T-helper 9 cell (primary cell): ENCODE measurements at regions not wholly inside any gene's neighbourhood (a gene's known extent, or its start where the extent isn't known, plus 50 kb on each side); places are given as distances from the start of the nearest gene placed in this dataset.

Source experiments
- DNase-seq: peaks from one replicate; pipeline ENCODE4 v3.0.0-alpha.2; 2020

GRCh38 chr10:3478153-3478552 is 305.6 kb upstream of the PITRM1 start:
- no peak for DNase-seq

DNA sequence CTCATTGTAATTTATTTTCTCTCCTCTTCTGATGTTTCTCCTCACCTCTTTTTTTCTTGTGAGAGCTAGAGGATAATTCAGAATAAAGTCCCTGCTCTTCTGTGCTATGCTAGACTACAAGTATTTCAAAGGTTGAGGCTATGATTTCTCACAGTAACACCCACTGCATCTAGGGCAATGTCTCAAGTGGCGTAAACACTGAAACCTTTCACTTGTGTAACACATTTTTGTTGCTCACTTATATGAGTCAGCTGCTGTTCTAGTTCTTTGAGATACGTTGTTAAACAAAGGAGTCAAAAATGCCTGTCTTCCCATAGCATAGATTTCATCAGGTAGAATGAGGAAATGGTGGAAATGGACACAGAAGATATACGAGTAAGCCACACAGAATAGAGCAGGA is 305.1 kb upstream of the PITRM1 start:
- no peak for DNase-seq

DNA sequence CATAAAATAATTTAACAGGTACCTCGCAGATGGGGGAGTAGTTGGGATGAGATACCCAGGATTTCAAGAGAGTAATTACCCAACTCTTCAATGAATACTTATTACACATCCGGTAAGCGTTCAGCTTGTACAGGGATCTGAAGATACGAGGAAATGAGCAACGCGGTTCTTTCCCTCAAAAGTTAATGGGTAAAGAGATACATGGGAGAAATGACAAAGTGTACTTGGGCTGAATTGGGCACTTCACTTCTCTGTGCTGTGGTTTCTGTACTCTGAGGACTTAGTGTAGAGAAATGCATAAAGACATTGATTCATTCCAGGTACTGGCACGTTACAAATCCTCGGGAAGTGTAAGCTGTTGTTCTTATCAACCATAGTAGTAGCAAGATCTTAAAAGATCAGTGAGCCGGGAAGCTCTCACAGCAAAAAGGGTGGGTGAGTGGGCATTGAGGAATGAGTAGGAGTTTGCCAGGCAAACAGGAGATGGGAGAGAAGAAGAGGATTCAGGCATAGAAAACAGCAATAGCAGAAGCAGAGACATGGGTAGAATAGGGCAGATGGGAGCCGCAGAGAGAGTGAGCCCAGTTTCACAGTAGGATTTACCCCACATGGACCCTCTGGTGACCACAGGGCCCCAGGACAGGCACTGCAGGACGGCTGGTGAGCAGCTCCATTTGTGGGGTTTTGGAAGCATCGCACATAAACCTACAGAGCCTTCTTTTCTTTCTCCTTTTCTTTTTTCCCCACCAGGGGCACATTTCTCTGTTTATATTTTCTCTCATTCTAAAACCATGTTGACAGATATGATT is 304.3 kb upstream of the PITRM1 start:
- no peak for DNase-seq

GRCh38 chr10:3476186-3476585 is 303.6 kb upstream of the PITRM1 start:
- DNase-seq: no peak

- DNase-seq: no peak
These were observed 302.8 kb upstream of the PITRM1 start for GRCh38 chr10:3475367-3475766.

DNA sequence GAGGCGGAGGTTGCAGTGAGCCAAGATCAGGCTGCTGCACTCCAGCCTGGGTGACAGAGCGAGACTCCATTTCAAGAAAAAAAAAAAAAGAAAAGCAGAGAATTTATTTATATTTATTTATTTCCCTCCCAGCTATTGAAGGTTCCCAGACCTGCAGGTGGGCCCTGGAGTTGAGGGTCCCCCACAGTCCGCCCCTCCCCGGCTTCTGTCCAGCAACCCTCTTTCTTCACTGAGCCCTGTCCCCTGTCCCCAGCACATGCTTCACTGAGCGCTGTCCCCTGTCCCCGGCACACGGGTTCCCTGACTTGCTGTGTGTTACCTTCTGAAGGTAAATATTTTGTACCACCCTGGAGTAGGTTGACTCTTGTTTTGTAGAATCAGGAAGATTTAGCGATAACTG is 301.7 kb upstream of the PITRM1 start:
- no peak for DNase-seq

- DNase-seq: no peak
These were observed 300.7 kb upstream of the PITRM1 start for GRCh38 chr10:3473271-3473670.

DNA sequence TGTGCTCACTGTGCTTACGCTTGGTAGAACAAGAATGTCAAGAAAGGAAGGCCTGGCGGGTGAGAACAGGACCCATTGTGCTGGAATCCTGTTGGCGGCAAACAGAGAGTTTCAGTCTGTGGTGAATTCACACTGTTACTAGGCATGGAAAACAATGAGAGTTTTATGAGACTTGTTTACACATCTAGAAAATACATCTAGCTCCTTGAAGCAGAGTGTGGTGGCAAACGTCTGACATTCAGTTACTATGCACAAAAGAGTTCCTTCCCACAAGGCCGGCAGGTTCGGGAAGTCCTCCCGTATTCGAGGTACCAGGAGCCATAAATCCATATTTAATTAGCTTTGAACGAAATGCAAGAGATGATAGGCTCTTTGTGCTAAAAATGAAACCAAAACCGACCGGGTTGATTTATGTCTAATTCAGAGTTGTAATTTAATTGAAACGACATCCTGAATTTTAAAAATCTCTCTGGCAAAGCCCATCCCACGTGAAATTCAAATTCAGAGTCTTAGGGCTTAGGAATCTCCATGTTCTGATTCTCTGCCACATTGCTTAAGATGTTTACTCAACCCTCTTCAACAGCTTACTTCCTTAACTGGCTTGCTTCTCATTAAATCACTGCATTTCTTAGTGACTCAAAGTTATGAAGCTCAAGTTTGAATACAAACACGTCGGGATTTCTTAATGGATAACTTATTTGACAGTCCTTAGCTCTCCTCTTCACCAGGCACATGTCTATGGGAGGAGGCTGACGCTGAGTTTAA is 299.9 kb upstream of the PITRM1 start:
- no peak for DNase-seq

- no peak for DNase-seq
These were observed 299.3 kb upstream of the PITRM1 start for GRCh38 chr10:3471927-3472286.

- DNase-seq: no peak
These were observed 298.9 kb upstream of the PITRM1 start for GRCh38 chr10:3471472-3471871.

- DNase-seq: no peak
These were observed 297.6 kb upstream of the PITRM1 start for GRCh38 chr10:3470191-3470590.

GRCh38 chr10:3469639-3470020 is 297.0 kb upstream of the PITRM1 start:
- DNase-seq: no peak

DNA sequence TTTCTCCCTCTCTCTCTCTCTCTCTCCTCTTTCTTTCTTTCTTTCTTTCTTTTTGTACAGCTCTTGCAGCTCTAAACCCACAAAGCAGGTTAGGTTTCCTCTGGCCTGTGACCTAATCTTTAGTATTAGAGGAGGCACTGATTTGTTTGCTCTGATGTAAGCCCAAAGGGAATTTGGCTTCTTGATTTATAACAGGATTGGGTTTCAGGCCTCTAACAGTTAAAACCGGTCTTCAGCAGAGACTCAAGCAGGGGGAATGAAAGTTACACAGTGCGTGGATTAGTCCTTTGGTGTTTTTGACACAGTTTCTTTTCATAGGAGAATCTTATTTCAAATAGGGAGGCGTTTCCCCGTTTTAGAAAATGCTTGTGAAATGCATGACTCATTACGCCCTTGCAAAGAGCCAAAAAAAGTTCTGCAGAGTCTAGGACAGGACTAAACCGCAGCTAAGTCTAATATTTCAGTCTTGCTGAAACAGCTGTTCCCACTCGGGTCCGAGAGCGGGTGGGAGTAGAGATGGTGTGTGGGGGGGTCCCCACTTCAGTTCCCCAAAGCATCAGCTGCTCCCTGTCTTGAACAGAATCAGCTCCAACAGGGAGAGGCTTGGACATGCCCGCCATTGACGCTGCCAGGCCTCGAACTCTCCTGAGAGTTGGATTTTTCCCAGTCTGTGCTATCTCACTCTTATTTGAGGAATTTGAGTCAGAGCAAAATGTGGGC is 296.5 kb upstream of the PITRM1 start:
- DNase-seq: no peak

DNA sequence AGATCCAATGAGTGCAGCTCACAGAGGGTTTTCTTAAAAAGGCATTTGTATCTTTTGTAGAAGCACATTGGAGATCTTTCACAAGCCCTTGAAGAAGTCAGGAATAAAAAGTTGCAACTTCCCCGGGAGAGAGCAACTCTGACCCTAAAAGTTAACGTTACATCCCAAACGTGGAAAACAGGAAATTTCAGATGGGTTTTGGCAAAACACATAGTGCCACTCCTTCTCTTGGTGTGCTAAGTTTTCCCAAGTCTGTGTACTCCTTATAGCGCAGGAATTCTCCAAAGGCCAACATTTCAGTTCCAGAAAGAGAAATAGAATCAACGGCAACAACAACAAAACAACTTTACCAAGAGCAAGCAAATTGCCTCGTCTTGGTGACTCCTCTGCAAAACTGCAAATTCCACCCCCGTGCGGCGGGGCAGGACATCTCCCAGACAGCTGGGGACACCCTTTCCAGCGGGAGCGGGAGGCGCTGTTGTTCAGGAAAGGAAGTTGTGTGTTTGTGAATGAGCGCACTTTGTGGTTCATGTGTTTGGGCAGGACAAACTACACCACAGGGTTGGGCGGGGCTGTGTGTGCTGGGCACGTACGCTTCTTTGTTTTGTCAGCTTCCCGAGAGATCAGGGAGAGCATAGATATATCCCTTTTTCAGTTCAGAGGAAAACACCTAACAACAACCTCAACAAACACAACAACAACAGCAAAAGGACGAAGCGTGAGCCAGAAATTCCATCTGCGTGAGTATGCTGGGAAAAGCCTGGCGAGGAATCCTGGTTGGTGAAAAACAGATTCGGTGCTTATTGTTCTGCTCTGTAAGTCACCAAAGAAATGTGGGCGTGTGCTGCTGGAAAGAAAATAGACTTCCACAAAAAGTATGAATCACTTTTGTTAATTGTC is 294.7 kb upstream of the PITRM1 start:
- no peak for DNase-seq

DNA sequence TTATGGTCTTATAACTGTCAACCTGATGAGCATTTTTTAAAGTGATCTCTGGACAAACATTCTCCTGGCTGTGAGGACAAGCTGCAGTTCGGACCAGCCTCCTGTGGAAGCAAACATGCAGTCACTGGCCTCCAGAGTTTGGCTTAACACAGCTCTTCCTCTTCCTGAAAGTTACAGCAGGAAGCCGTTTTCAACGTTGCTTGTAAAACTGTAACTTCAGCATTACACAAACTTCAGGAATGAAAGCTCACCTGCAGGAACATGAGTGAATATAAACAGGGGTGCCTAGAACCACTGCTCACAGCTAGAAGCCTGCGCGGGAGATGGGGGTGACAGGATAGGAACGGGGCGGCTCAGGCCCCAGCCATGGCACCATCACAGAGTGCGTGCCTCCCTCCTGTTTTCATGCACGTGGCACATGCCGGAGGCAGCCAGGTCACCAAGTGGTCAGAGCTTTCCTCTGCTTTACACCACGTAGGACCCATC is 292.9 kb upstream of the PITRM1 start:
- DNase-seq: no peak

- no peak for DNase-seq
These were observed 292.3 kb upstream of the PITRM1 start for GRCh38 chr10:3464760-3465405.

GRCh38 chr10:3460420-3461128 is 288.0 kb upstream of the PITRM1 start:
- no peak for DNase-seq

GRCh38 chr10:3455385-3456334 is 283.1 kb upstream of the PITRM1 start:
- DNase-seq: no peak

DNA sequence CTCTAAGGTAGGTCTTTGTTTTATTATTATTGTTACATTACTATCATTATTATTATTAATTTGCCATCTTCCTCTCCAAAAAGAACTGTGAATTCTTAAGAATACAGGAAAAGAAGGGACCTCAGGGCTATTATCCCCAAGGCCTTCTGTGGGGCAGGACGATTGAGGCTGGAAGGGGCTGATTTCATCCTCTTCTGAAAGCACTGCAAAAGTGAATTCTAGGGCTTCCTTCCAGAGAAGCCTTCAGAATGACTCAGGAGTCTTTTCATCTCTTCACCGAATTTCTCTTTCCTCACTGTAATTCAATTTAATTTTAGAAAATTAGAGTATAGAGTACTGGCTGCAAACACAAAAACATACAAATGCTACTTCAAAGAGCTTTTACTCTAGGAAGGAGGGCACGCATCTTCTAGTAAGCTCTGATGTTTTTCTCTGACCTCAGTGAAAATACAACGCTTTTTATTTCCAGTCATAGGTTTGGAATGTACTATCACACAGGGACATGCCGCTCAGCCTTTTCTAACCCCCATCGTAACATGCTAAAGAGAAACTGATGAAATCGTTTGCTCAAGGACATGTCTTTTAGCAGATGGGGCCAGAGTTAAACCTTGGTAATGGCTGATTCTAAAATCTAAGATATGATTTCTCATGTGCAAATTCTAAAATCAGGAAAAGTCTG is 280.2 kb upstream of the PITRM1 start:
- no peak for DNase-seq
